OCI-LY7 (cell line): ENCODE measurements at regions not wholly inside any gene's neighbourhood (a gene's known extent, or its start where the extent isn't known, plus 50 kb on each side); places are given as distances from the start of the nearest gene placed in this dataset.

ENCODE experiments used
- BruUV-seq: library from RNA; stranded (reverse); fragments of 400-500 nt; replicated peaks from 2 replicates; lab custom pipeline; 2021; lab: Mats Ljungman, UMichigan
- CTCF ChIA-PET: fragments of 300-600 bp; sonication (Branson Sonifier 250); formaldehyde crosslinking; loops from one replicate; lab custom pipeline; 2022; ENCODE audit warnings: antibody characterized with exemption; ENCODE audit not compliant: unreplicated experiment; lab: Charles Lee
- POLR2A ChIA-PET: fragments of 300-600 bp; sonication (Branson Sonifier 250); formaldehyde crosslinking; loops from one replicate; lab custom pipeline; 2022; ENCODE audit warnings: antibody characterized with exemption; lab: Charles Lee
- DNase-seq: peaks from one replicate; pipeline ENCODE4 v3.0.0-alpha.2; 2015; ENCODE audit warnings: low spot score
- H2AFZ ChIP-seq: fragments of 200-600 bp; sonication (generic), shearing (Covaris generic); 2 replicates; pipeline ENCODE4 v1.6.1; 2014; ENCODE audit warnings: mild to moderate bottlenecking, antibody characterized with exemption, low read length, moderate library complexity
- H3K27ac ChIP-seq: fragments of 200-600 bp; sonication (generic); 2 replicates; pipeline ENCODE4 v1.5.1; 2014; ENCODE audit warnings: mixed run types, low read depth, mild to moderate bottlenecking, moderate library complexity, low read length, inconsistent platforms; ENCODE audit not compliant: poor library complexity, severe bottlenecking
- H3K36me3 ChIP-seq: fragments of 200-600 bp; sonication (generic); 2 replicates; pipeline ENCODE4 v1.6.1; 2014; ENCODE audit warnings: mild to moderate bottlenecking, antibody characterized with exemption, low read length, moderate library complexity, mixed read lengths; ENCODE audit not compliant: insufficient read depth
- H3K4me1 ChIP-seq: fragments of 200-600 bp; sonication (generic); 2 replicates; pipeline ENCODE4 v1.5.1; 2014; ENCODE audit warnings: mild to moderate bottlenecking, low read length; ENCODE audit not compliant: insufficient read depth, poor library complexity, severe bottlenecking
- H3K4me2 ChIP-seq: fragments of 200-600 bp; sonication (generic); 2 replicates; pipeline ENCODE4 v1.6.1; 2014; ENCODE audit warnings: mild to moderate bottlenecking, low read length
- H3K4me3 ChIP-seq: fragments of 200-600 bp; sonication (generic); 2 replicates; pipeline ENCODE4 v1.5.1; 2014; ENCODE audit warnings: mild to moderate bottlenecking, low read depth, low read length; ENCODE audit not compliant: poor library complexity, severe bottlenecking
- H3K79me2 ChIP-seq: fragments of 200-600 bp; sonication (generic); 2 replicates; pipeline ENCODE4 v1.6.1; 2016; ENCODE audit warnings: low read depth, mild to moderate bottlenecking, low read length, moderate library complexity, mixed read lengths; ENCODE audit not compliant: insufficient read depth
- H3K9me2 ChIP-seq: fragments of 200-600 bp; sonication (generic); 2 replicates; pipeline ENCODE4 v1.6.1; 2016; ENCODE audit warnings: mild to moderate bottlenecking, low read length, mixed read lengths; ENCODE audit not compliant: insufficient read depth
- H3K9me3 ChIP-seq: fragments of 200-600 bp; sonication (generic); 2 replicates; pipeline ENCODE4 v1.6.1; 2014; ENCODE audit warnings: mild to moderate bottlenecking, mixed run types, low read length, mixed read lengths
- H4K20me1 ChIP-seq: fragments of 200-600 bp; sonication (generic); 2 replicates; pipeline ENCODE4 v1.6.1; 2014; ENCODE audit warnings: mild to moderate bottlenecking, antibody characterized with exemption, low read length, moderate library complexity, mixed read lengths; ENCODE audit not compliant: insufficient read depth
- CTCF ChIP-seq: fragments of 200-600 bp; sonication (generic); conservative IDR thresholded peaks from 2 replicates; pipeline ENCODE4 v1.5.1; 2014; ENCODE audit warnings: mild to moderate bottlenecking, antibody characterized with exemption, low read length, moderate library complexity, mixed read lengths
- EZH2phosphoT487 ChIP-seq: fragments of 200-600 bp; sonication (generic); IDR thresholded peaks from 2 replicates; pipeline ENCODE4 v1.6.1; 2018; ENCODE audit warnings: low read depth, borderline replicate concordance, mild to moderate bottlenecking, mixed run types, antibody characterized with exemption, low read length, moderate library complexity, mixed read lengths
- intact Hi-C: fragments of 100-400 bp; cut with micrococcal nuclease; formaldehyde crosslinking; loops from one replicate; pipeline ENCODE4 v1.10.0; 2022; ENCODE audit not compliant: unreplicated experiment

GRCh38 chr18:65968239-65969004, 217.6 kb downstream of the CDH7 start:
- Histone ChIP-seq H3K9me3 (no peaks in the 10 kb centered on the region), H3K36me3 (no peaks in the 10 kb centered on the region), H3K27ac (no peak overlapping the region), H3K79me2 (no peaks in the 10 kb centered on the region), H3K4me3 (no peak overlapping the region), H4K20me1 (no peaks in the 10 kb centered on the region), H2AFZ (no peak overlapping the region), H3K4me1 (no peaks in the 10 kb centered on the region), H3K9me2 (no peaks in the 10 kb centered on the region), H3K4me2 (no peak overlapping the region)
- TF ChIP-seq CTCF: no peak
- TF ChIP-seq EZH2phosphoT487: no peak
- ChIA-PET CTCF (no interaction called here), POLR2A (no interaction called here)
- intact Hi-C loops: no loop called here
- no TSS peak for BruUV-seq
- DNase-seq: no peak

GRCh38 chr18:65955747-65956146, 204.9 kb downstream of the CDH7 start:
- no peaks in the 10 kb centered on the region for H3K9me3 ChIP-seq
- POLR2A ChIA-PET: no interaction called here
- H3K79me2 ChIP-seq: no peaks in the 10 kb centered on the region
- H3K4me3 ChIP-seq: no peak overlapping the region
- H3K36me3 ChIP-seq: no peaks in the 10 kb centered on the region
- DNase-seq: no peak
- H3K9me2 ChIP-seq: no peaks in the 10 kb centered on the region
- no peaks in the 10 kb centered on the region for H3K4me1 ChIP-seq
- no peak for TF ChIP-seq CTCF
- no peak for TF ChIP-seq EZH2phosphoT487
- no peak overlapping the region for H3K4me2 ChIP-seq
- intact Hi-C loops: no loop called here
- CTCF ChIA-PET: no interaction called here
- H4K20me1 ChIP-seq: no peaks in the 10 kb centered on the region
- no peak overlapping the region for H3K27ac ChIP-seq
- no peak overlapping the region for H2AFZ ChIP-seq
- no TSS peak for BruUV-seq

- Histone ChIP-seq H4K20me1 (no peaks in the 10 kb centered on the region), H3K9me2 (no peaks in the 10 kb centered on the region), H3K4me3 (no peak overlapping the region), H3K4me1 (no peaks in the 10 kb centered on the region), H3K36me3 (no peaks in the 10 kb centered on the region), H3K79me2 (no peaks in the 10 kb centered on the region), H2AFZ (no peak overlapping the region), H3K4me2 (no peak overlapping the region), H3K27ac (no peak overlapping the region), H3K9me3 (no peaks in the 10 kb centered on the region)
- intact Hi-C loops: no loop called here
- no peak for DNase-seq
- POLR2A ChIA-PET: no interaction called here
- TF ChIP-seq CTCF: no peak
- no peak for TF ChIP-seq EZH2phosphoT487
- CTCF ChIA-PET: no interaction called here
- no TSS peak for BruUV-seq
Measured at GRCh38 chr18:65954372-65954771, 203.6 kb downstream of the CDH7 start.
